ENCODE measurements at regions not wholly inside any gene's neighbourhood (a gene's known extent, or its start where the extent isn't known, plus 50 kb on each side); places are given as distances from the start of the nearest gene placed in this dataset.

GRCh38 chr20:21653628-21654027 lies 51.8 kb upstream of the PAX1 start:
- Histone ChIP-seq H3K4me1 (no peaks in the 10 kb centered on the region), H3K27me3 (no peaks in the 10 kb centered on the region), H3K27ac (no peak overlapping the region), H3K9me3 (no peaks in the 10 kb centered on the region), H3K36me3 (no peaks in the 10 kb centered on the region), H3K4me3 (no peak overlapping the region)
- TF ChIP-seq, protein P1, sequence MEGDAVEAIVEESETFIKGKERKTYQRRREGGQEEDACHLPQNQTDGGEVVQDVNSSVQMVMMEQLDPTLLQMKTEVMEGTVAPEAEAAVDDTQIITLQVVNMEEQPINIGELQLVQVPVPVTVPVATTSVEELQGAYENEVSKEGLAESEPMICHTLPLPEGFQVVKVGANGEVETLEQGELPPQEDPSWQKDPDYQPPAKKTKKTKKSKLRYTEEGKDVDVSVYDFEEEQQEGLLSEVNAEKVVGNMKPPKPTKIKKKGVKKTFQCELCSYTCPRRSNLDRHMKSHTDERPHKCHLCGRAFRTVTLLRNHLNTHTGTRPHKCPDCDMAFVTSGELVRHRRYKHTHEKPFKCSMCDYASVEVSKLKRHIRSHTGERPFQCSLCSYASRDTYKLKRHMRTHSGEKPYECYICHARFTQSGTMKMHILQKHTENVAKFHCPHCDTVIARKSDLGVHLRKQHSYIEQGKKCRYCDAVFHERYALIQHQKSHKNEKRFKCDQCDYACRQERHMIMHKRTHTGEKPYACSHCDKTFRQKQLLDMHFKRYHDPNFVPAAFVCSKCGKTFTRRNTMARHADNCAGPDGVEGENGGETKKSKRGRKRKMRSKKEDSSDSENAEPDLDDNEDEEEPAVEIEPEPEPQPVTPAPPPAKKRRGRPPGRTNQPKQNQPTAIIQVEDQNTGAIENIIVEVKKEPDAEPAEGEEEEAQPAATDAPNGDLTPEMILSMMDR (IDR thresholded peaks at IDR 0.05), result no peak
- DNase-seq, result no peak
- intact Hi-C loops (cut with DNase I; ENCODE audit: low total_unique reads), result no loop called here

GRCh38 chr20:21643417-21643816 lies 62.0 kb upstream of the PAX1 start:
- no peaks in the 10 kb centered on the region for H3K27me3 ChIP-seq
- intact Hi-C loops (cut with DNase I; ENCODE audit: low total_unique reads), result no loop called here
- no peak overlapping the region for H3K27ac ChIP-seq
- no peak for DNase-seq
- TF ChIP-seq, protein P1 (IDR thresholded peaks at IDR 0.05), result no peak
- no peaks in the 10 kb centered on the region for H3K36me3 ChIP-seq
- H3K9me3 ChIP-seq, result peaks cover 0 to 14% (median 5%) of the 10 kb centered on the region in 3 donors
- no peaks in the 10 kb centered on the region for H3K4me1 ChIP-seq
- no peak overlapping the region for H3K4me3 ChIP-seq

DNA sequence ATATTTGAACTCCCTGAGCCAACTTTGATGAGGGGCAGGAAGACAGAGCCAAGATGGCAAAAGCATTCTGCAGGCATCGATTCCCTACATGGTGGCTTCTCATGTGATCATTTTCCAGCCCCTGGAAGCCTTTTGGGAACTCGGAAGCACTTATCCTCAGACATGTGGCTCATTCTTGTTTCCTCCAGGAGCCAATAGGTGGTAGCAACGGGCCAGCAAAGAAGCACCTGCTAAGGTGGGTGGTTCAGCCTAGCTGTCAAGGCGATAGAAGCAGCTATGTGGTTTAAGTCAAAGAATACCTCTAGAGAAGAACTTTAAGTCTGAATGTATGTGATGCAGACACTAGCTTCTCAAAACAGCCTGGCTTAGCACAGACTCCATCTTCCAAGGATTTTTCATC lies 64.9 kb upstream of the PAX1 start:
- Histone ChIP-seq H3K27ac (no peak overlapping the region), H3K36me3 (no peaks in the 10 kb centered on the region), H3K9me3 (no peaks in the 10 kb centered on the region), H3K4me1 (no peaks in the 10 kb centered on the region), H3K4me3 (no peak overlapping the region), H3K27me3 (no peaks in the 10 kb centered on the region)
- DNase-seq, result no peak
- intact Hi-C loops (cut with DNase I; ENCODE audit: low total_unique reads), result no loop called here
- TF ChIP-seq, protein P1 (IDR thresholded peaks at IDR 0.05), result no peak

DNA sequence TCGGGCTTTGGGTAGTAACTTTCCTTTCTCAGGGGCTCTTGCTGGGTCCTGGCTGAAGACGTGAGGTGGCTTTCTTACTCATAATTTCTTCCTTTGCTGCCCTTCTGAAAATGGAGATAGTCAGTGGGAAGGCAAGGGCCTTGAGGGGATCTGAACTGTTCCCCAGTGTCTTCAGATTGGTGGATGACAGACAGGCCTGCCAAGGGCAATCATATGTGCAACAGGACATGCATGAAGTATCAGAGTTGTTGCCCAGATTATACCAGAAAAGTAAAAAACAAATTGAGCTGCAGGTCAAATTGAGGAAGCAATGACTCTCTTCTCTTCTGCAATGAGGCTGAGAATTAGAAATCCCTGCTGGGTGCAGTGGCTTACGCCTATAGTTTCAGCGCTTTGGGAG lies 71.6 kb upstream of the PAX1 start:
- no peaks in the 10 kb centered on the region for H3K36me3 ChIP-seq
- no peaks in the 10 kb centered on the region for H3K4me1 ChIP-seq
- no peaks in the 10 kb centered on the region for H3K9me3 ChIP-seq
- H3K27me3 ChIP-seq, result no peaks in the 10 kb centered on the region
- no peak overlapping the region for H3K4me3 ChIP-seq
- H3K27ac ChIP-seq, result no peak overlapping the region
- intact Hi-C loops (cut with DNase I; ENCODE audit: low total_unique reads), result no loop called here
- TF ChIP-seq, protein P1 (IDR thresholded peaks at IDR 0.05), result no peak
- no peak for DNase-seq

- intact Hi-C loops (cut with DNase I; ENCODE audit: low total_unique reads), result no loop called here
- Histone ChIP-seq H3K36me3 (no peaks in the 10 kb centered on the region), H3K4me1 (no peaks in the 10 kb centered on the region), H3K27ac (no peak overlapping the region), H3K4me3 (no peak overlapping the region), H3K9me3 (no peaks in the 10 kb centered on the region), H3K27me3 (no peaks in the 10 kb centered on the region)
- no peak for DNase-seq
- TF ChIP-seq, protein P1 (IDR thresholded peaks at IDR 0.05), result no peak
Measured at GRCh38 chr20:21632735-21633053, 72.8 kb upstream of the PAX1 start.

DNA sequence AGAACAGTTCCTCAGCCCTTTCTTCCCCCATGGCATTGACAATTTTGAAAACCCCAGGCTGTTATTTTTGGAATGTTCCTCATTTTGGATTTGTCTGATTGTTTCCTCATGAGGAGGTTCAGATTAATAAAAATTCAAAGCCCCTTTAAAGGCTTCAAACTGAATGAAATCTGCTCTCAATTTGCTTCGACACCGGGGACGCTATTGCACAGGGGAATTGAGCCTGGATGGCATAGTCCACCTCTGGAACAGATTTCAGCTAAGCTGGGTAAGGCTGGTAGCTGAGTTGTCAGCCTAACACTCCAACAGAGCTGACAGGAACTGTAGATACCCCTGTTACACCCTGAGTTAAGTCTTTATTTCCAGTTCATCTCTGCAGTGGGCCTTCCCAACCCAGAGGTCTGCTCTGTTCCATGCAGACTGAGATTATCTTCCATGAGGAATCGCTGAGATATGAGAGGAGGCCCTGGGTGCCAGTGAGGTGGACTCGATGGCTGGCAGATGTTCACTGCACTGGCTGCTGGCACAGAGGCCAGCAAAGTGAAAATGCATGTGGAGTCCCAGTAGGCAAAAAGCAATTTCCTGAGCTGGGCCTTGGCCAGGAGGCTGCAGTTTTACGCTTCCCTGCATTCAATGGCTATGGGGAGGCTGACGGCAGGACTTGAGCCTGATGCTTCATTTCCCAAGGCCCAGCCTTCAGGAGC lies 73.3 kb upstream of the PAX1 start:
- H3K9me3 ChIP-seq, result no peaks in the 10 kb centered on the region
- no peaks in the 10 kb centered on the region for H3K27me3 ChIP-seq
- H3K4me3 ChIP-seq, result no peak overlapping the region
- TF ChIP-seq, protein P1 (IDR thresholded peaks at IDR 0.05), result no peak
- H3K4me1 ChIP-seq, result no peaks in the 10 kb centered on the region
- intact Hi-C loops (cut with DNase I; ENCODE audit: low total_unique reads), result no loop called here
- DNase-seq, result no peak
- no peaks in the 10 kb centered on the region for H3K36me3 ChIP-seq
- H3K27ac ChIP-seq, result no peak overlapping the region

Data from tibial artery (tissue), 4 donors.